Caco-2 (cell line): ENCODE measurements at regions not wholly inside any gene's neighbourhood (a gene's known extent, or its start where the extent isn't known, plus 50 kb on each side); places are given as distances from the start of the nearest gene placed in this dataset.

Experiments used
- BruUV-seq: library from RNA; stranded (reverse); fragments of 400-500 nt; replicated peaks from 2 replicates; lab custom pipeline; 2021; lab: Mats Ljungman, UMichigan
- CTCF ChIA-PET: fragments of 300-600 bp; sonication (Branson Sonifier 250); formaldehyde crosslinking; loops from one replicate; lab custom pipeline; 2022; ENCODE audit warnings: antibody characterized with exemption; lab: Charles Lee
- POLR2A ChIA-PET: fragments of 300-600 bp; sonication (Branson Sonifier 250); formaldehyde crosslinking; loops from one replicate; lab custom pipeline; 2022; ENCODE audit warnings: antibody characterized with exemption; lab: Charles Lee
- DNase-seq, 2 experiments: peaks; one replicate each; pipeline versions ENCODE4 v3.0.0 to v3.0.0-alpha.2; 2020 to 2022
- H3K27me3 ChIP-seq: replicated peaks from 2 replicates; pipeline ENCODE4 v1.6.0; 2011; ENCODE audit warnings: low read length; ENCODE audit not compliant: control insufficient read depth, insufficient read depth
- H3K36me3 ChIP-seq: 2 replicates; pipeline ENCODE4 v1.5.1; 2011; ENCODE audit warnings: low read length; ENCODE audit not compliant: control insufficient read depth, insufficient read depth
- H3K4me1 ChIP-seq: fragments of 250-450 bp; sonication (Bioruptor Pico); 2 replicates; pipeline ENCODE4 v1.5.1; 2020; ENCODE audit warnings: mild to moderate bottlenecking
- H3K4me3 ChIP-seq: 2 replicates; pipeline ENCODE4 v1.5.1; 2011; ENCODE audit warnings: low read depth, mild to moderate bottlenecking, control low read depth, low read length
- H3K9me3 ChIP-seq: fragments of 250-450 bp; sonication (Bioruptor Pico); 2 replicates; pipeline ENCODE4 v1.5.1; 2020; ENCODE audit warnings: mild to moderate bottlenecking, moderate library complexity
- H3K27ac Mint-ChIP-seq: one replicate; pipeline ENCODE4 v1.8.0; 2022; ENCODE audit warnings: mixed read lengths; ENCODE audit not compliant: unreplicated experiment
- H3K27me3 Mint-ChIP-seq: one replicate; pipeline ENCODE4 v1.8.0; 2022; ENCODE audit warnings: mixed read lengths; ENCODE audit not compliant: insufficient read depth, unreplicated experiment
- H3K36me3 Mint-ChIP-seq: one replicate; pipeline ENCODE4 v1.8.0; 2022; ENCODE audit warnings: mild to moderate bottlenecking, mixed read lengths; ENCODE audit not compliant: insufficient read depth, unreplicated experiment
- H3K4me1 Mint-ChIP-seq: one replicate; pipeline ENCODE4 v1.8.0; 2022; ENCODE audit warnings: low read depth, mixed read lengths; ENCODE audit not compliant: unreplicated experiment
- H3K4me3 Mint-ChIP-seq: one replicate; pipeline ENCODE4 v1.8.0; 2022; ENCODE audit warnings: mild to moderate bottlenecking, moderate library complexity, mixed read lengths; ENCODE audit not compliant: unreplicated experiment
- H3K9me3 Mint-ChIP-seq: one replicate; pipeline ENCODE4 v1.8.0; 2022; ENCODE audit warnings: mixed read lengths; ENCODE audit not compliant: unreplicated experiment
- intact Hi-C: fragments of 100-400 bp; cut with micrococcal nuclease; formaldehyde crosslinking; loops from one replicate; pipeline ENCODE4 v1.10.0; 2022; ENCODE audit not compliant: unreplicated experiment
- TF ChIP-seq, protein P1 (sequence below), 2 experiments: fragments of 200-600 bp in 1 of 2; IDR thresholded peaks; 1 replicate in 1 of 2; 2 replicates in 1 of 2; pipeline versions ENCODE4 v1.5.1 to v1.8.0; 2011 to 2022; ENCODE audit warnings: antibody characterized with exemption in 1 of 2, control low read depth in 1 of 2, inconsistent platforms in 1 of 2, low read depth in 1 of 2, low read length in 1 of 2, mild to moderate bottlenecking in 1 of 2, moderate library complexity in 1 of 2; ENCODE audit not compliant: insufficient read depth in 1 of 2, severe bottlenecking in 1 of 2, unreplicated experiment in 1 of 2

DNA sequence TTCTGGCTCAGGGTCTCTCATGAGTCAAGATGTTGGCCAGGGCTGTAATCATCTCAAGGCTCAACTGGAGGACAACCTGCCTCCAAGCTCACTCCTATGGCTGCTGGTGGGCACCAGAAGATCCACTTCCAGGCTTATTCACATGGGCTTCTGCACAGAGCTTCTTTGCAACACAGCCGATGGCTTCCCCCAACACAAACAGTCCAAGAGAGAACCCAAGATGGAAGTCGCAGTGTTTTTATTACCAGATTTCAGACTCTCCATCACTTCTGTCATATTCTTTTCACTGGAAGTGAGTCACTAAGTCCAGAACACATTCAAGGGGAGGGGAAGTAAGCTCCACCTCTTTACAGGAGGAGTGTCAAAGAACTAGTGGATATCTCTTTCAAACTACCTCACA, 75.5 kb downstream of the CD164 start:
- intact Hi-C loops, result loop anchor here (5.0 kb wide), 1 partner anchor 76 kb away; the partner anchor contains the start of gene CD164
- no TSS peak for BruUV-seq

DNA sequence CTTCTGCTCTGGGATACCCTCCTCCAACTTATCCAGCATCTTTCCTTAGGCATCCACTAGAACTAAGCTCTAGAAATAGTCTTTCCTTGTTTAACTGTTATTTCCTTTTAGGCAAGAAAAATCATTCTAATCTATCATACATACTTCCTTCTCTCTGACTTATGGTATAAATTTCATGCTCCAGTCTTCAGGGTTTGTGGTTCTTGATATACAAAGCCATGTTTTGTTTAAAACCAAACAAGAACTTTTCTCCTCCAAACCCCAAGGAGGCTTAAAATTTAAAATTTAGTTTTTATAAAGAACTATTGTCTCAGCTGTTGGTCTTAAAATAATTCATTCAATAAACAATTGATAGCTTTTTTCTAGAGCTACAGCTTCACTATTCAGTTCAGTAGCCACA, 77.2 kb downstream of the CD164 start:
- no peak for DNase-seq
- intact Hi-C loops, result loop anchor here (5.0 kb wide), 1 partner anchor 77 kb away; the partner anchor contains the start of gene CD164
- peaks cover 11% of the 10 kb centered on the region for H3K4me1 Mint-ChIP-seq
- H3K27ac Mint-ChIP-seq, result no peak overlapping the region
- no peaks in the 10 kb centered on the region for H3K27me3 Mint-ChIP-seq
- H3K27me3 ChIP-seq, result no peaks in the 10 kb centered on the region
- TF ChIP-seq, protein P1, sequence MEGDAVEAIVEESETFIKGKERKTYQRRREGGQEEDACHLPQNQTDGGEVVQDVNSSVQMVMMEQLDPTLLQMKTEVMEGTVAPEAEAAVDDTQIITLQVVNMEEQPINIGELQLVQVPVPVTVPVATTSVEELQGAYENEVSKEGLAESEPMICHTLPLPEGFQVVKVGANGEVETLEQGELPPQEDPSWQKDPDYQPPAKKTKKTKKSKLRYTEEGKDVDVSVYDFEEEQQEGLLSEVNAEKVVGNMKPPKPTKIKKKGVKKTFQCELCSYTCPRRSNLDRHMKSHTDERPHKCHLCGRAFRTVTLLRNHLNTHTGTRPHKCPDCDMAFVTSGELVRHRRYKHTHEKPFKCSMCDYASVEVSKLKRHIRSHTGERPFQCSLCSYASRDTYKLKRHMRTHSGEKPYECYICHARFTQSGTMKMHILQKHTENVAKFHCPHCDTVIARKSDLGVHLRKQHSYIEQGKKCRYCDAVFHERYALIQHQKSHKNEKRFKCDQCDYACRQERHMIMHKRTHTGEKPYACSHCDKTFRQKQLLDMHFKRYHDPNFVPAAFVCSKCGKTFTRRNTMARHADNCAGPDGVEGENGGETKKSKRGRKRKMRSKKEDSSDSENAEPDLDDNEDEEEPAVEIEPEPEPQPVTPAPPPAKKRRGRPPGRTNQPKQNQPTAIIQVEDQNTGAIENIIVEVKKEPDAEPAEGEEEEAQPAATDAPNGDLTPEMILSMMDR (IDR thresholded peaks at IDR 0.05; ENCODE audit: insufficient read depth in 1 of 2, low read depth in 1 of 2, low read length in 1 of 2, severe bottlenecking in 1 of 2, unreplicated experiment in 1 of 2), result no peak
- no peak overlapping the region for H3K4me3 ChIP-seq
- H3K9me3 Mint-ChIP-seq, result no peaks in the 10 kb centered on the region
- no peak overlapping the region for H3K4me3 Mint-ChIP-seq
- H3K36me3 Mint-ChIP-seq, result no peaks in the 10 kb centered on the region
- no TSS peak for BruUV-seq
- H3K4me1 ChIP-seq, result peaks cover 17% of the 10 kb centered on the region
- H3K36me3 ChIP-seq, result no peaks in the 10 kb centered on the region
- H3K9me3 ChIP-seq, result no peaks in the 10 kb centered on the region
- ChIA-PET CTCF (no interaction called here), POLR2A (no interaction called here)

More for the DNA sequence above, 75.5 kb downstream of the CD164 start:
- CTCF ChIA-PET, result no interaction called here
- Histone ChIP-seq H3K4me3 (no peak overlapping the region), H3K4me1 (peaks cover 17% of the 10 kb centered on the region), H3K36me3 (no peaks in the 10 kb centered on the region), H3K27me3 (no peaks in the 10 kb centered on the region), H3K9me3 (no peaks in the 10 kb centered on the region)
- Mint-ChIP-seq H3K27me3 (no peaks in the 10 kb centered on the region), H3K9me3 (no peaks in the 10 kb centered on the region), H3K36me3 (no peaks in the 10 kb centered on the region), H3K27ac (no peak overlapping the region), H3K4me3 (no peak overlapping the region), H3K4me1 (peaks cover 11% of the 10 kb centered on the region)
- no peak for DNase-seq
- TF ChIP-seq, protein P1 (IDR thresholded peaks at IDR 0.05; ENCODE audit: insufficient read depth in 1 of 2, low read depth in 1 of 2, low read length in 1 of 2, severe bottlenecking in 1 of 2, unreplicated experiment in 1 of 2), result no peak
- POLR2A ChIA-PET, result no interaction called here

DNA sequence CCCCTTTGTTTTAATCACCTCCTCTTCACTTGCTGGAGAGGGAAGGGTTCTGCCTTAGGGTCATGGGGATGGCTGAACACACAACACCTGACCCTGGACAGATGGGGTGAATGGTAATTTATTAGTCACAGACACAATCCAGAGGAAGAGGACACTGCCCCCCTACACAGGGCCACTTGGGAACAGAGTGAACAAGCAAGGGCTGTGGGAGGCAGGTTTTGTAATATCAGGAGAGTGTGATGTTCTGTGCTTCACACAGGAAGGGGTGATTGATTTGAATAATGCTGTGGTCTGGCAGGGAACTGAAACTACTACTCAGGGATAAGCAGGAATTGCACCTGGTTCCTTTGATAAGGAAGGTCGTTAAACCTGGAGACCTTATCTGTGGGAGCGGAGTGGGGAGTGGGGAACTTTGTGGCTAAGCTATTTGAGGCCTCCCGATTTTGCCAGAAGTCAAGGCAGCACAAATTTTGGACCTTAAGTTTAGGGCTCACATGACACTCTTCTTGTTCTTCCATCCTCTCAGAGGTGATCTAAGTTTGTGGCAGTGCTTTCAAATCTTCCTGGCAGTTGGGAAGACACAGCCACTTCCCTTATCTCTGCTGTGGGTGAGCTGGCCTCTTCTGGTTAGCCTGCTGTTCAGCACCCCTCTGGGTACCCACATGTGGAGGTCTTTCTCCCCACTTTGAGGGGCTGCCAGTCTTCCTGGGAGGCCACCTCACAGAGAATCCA, 77.8 kb downstream of the CD164 start:
- no peaks in the 10 kb centered on the region for H3K9me3 Mint-ChIP-seq
- ChIA-PET POLR2A (no interaction called here), CTCF (no interaction called here)
- H3K27ac Mint-ChIP-seq, result no peak overlapping the region
- TF ChIP-seq, protein P1 (IDR thresholded peaks at IDR 0.05; ENCODE audit: insufficient read depth in 1 of 2, low read depth in 1 of 2, low read length in 1 of 2, severe bottlenecking in 1 of 2, unreplicated experiment in 1 of 2), result no peak
- no peaks in the 10 kb centered on the region for H3K27me3 Mint-ChIP-seq
- Histone ChIP-seq H3K36me3 (no peaks in the 10 kb centered on the region), H3K27me3 (no peaks in the 10 kb centered on the region), H3K4me3 (no peak overlapping the region), H3K9me3 (no peaks in the 10 kb centered on the region), H3K4me1 (peaks cover 17% of the 10 kb centered on the region)
- DNase-seq, result no peak
- H3K36me3 Mint-ChIP-seq, result no peaks in the 10 kb centered on the region
- no peak overlapping the region for H3K4me3 Mint-ChIP-seq
- H3K4me1 Mint-ChIP-seq, result peaks cover 11% of the 10 kb centered on the region
- no TSS peak for BruUV-seq
- intact Hi-C loops, result loop anchor here (5.0 kb wide), 1 partner anchor 78 kb away; the partner anchor contains the start of gene CD164
